ENCODE measurements at regions not wholly inside any gene's neighbourhood (a gene's known extent, or its start where the extent isn't known, plus 50 kb on each side); places are given as distances from the start of the nearest gene placed in this dataset.
"Not testable (repeated sequence)": the region's sequence is repeated elsewhere in the genome, so short reads cannot be mapped to it uniquely, and the experiment has no call there.

GRCh38 chr2:43019025-43019367, 207.4 kb downstream of the ZFP36L2 start:
- DNase-seq = no peak

- no peak for DNase-seq
Observed at GRCh38 chr2:43018179-43019024, 208.0 kb downstream of the ZFP36L2 start.

- DNase-seq = no peak
Observed at GRCh38 chr2:43013821-43014345, 212.5 kb downstream of the ZFP36L2 start.

- no peak for DNase-seq
Observed at GRCh38 chr2:43012966-43013365, 213.4 kb downstream of the ZFP36L2 start.

- no peak for DNase-seq
Observed at GRCh38 chr2:43011158-43011491, 215.3 kb downstream of the ZFP36L2 start.

GRCh38 chr2:43010438-43011157, 215.8 kb downstream of the ZFP36L2 start:
- DNase-seq = no peak

GRCh38 chr2:43009448-43009847, 217.0 kb downstream of the ZFP36L2 start:
- no peak for DNase-seq

- DNase-seq = no peak
Observed at GRCh38 chr2:43008388-43008787, 216.0 kb upstream of the HAAO start.

- no peak for DNase-seq
Observed at GRCh38 chr2:43007901-43008300, 215.5 kb upstream of the HAAO start.

GRCh38 chr2:43006834-43007543, 214.6 kb upstream of the HAAO start:
- DNase-seq = no peak

GRCh38 chr2:43005975-43006833, 213.8 kb upstream of the HAAO start:
- no peak for DNase-seq

- DNase-seq = no peak
Observed at GRCh38 chr2:43005245-43005974, 213.0 kb upstream of the HAAO start.

GRCh38 chr2:43004879-43005244, 212.5 kb upstream of the HAAO start:
- DNase-seq = no peak

GRCh38 chr2:43004126-43004865, 211.9 kb upstream of the HAAO start:
- DNase-seq = not testable (repeated sequence)

- DNase-seq = no peak
Observed at GRCh38 chr2:43003702-43004101, 211.3 kb upstream of the HAAO start.

- no peak for DNase-seq
Observed at GRCh38 chr2:43001787-43002468, 209.5 kb upstream of the HAAO start.

- no peak for DNase-seq
Observed at GRCh38 chr2:43001055-43001378, 208.6 kb upstream of the HAAO start.

GRCh38 chr2:43000242-43001054, 208.1 kb upstream of the HAAO start:
- DNase-seq = no peak

GRCh38 chr2:42999856-43000241, 207.5 kb upstream of the HAAO start:
- DNase-seq = no peak

All from muscle of arm (tissue), 1 donor.